T-helper 2 cell (primary cell): ENCODE measurements at regions not wholly inside any gene's neighbourhood (a gene's known extent, or its start where the extent isn't known, plus 50 kb on each side); places are given as distances from the start of the nearest gene placed in this dataset.
"Not testable (repeated sequence)": the region's sequence is repeated elsewhere in the genome, so short reads cannot be mapped to it uniquely, and the experiment has no call there.

Experiments
- DNase-seq, 5 experiments: peaks; one replicate each; pipeline versions ENCODE4 v3.0.0 to v3.0.0-alpha.2; 2012 to 2022

- no peak for DNase-seq
Observed at GRCh38 chr13:97520061-97520460, 86.1 kb downstream of the RAP2A start.

DNA sequence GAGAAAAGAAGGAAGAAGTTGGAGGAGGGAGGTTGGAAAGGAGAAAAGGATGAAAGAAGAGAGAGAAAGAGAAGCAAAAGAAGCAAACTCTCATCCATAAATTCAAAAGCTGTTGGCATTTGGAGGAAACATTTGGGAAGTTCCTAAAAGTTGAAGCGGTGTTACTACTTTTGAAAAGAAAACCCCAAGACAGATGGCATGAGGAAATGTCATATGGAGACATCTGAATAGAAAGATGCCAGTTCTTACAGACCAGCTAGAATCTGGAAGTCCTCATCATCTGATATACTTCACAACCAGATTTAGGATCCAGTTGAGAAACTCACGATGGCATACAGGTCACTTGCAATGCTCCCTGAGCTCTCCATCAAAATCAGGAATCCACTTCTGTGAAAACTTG is 86.9 kb downstream of the RAP2A start:
- no peak for DNase-seq

GRCh38 chr13:97521726-97522125 is 87.8 kb downstream of the RAP2A start:
- no peak for DNase-seq

DNA sequence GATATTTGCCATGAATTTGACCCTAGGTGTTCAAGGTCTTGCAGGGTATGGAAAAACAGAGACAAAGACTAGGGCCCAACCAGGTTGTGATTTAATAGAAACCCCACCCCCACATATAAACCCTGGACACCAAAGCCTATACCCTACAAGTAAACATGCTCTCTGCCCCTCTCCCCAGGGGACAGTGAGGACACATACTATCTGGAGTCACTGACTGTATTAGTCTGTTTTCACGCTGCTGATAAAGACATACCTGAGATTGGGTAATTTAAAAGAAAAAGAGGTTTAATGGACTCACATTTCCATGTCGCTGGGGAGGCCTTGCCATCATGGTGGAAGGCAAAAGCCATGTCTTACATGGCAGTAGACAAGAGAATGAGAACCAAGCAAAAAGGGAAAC is 88.3 kb downstream of the RAP2A start:
- DNase-seq: no peak

GRCh38 chr13:97526556-97526955 is 92.6 kb downstream of the RAP2A start:
- no peak for DNase-seq

DNA sequence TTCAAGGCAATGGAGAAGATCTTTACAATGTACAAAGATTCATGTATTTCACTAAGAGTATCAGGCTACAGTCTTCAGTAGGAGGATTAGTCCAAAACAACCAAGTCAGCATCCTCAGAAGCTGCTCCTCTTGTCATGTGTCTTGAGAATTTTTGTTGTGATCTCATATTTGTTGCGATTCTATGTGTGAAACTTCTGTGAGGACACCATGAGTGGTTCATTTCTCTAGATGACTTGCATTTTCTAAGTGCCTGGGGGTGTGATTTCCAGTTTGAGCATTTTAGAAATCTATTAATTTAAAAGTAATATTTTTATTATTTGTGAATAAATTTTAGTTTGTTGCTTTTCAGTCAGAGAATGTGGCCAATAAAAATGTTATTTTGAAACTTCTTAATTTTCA is 94.5 kb downstream of the RAP2A start:
- no peak for DNase-seq

DNA sequence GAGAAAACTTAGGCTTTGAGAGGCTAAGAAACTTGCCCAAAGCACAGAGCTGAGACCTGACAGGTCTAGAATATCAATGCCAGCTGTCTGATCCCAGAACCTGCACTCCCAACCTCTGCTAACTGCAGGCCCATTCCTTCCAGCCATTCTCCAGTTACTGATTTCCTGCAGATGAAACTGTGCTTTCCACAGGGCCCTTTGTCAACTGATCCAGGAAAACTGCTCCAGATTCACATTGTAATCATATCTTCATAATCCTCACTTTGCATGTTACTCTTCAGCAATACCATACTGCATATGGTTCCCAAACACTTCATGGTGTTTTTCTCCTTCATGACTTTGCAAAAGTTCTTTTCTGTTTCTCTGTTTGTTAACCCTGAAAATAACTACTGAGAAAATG is 100.6 kb downstream of the RAP2A start:
- DNase-seq: no peak

DNA sequence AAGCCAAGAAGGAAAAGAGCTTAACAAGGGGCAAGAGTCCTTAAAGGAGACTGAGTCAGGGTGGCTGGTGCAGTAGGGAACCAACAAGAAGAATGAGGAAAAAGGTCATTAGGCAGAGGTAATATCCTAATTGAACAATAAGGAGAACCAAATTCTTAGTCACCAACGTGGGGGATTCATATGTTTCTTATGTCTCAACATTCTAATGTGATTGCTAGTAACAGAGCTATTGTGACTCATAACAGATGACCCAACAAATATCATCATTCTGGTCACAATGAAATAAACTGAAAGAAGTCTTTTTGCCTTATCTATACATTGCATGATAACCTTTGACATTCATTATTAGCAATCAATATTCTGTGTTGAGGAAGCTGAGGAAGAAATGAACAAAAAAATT is 101.6 kb downstream of the RAP2A start:
- no peak for DNase-seq

DNA sequence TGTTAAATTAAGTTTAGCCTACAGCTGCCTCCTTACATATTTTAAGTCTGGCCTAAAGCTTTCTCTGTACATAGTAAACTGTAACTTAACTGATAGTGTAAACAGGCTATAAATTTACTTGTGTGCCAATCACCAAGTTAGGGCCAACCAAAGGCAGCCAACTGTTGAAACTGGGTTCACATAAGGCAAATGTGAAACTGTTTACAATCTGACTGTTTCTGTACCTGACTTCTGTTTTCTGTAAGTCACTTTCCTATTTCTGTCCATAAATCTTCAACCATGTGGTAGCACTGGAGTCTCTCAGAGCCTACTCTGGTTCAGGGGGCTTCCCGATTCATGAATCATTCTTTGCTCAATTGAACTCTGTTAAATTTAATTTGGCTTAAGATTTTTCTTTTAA is 103.1 kb downstream of the RAP2A start:
- DNase-seq: no peak

GRCh38 chr13:97538203-97538602 is 104.2 kb downstream of the RAP2A start:
- DNase-seq: no peak

GRCh38 chr13:97539651-97540610 is 106.0 kb downstream of the RAP2A start:
- no peak for DNase-seq

- no peak for DNase-seq
Observed at GRCh38 chr13:97540696-97541095, 106.7 kb downstream of the RAP2A start.

DNA sequence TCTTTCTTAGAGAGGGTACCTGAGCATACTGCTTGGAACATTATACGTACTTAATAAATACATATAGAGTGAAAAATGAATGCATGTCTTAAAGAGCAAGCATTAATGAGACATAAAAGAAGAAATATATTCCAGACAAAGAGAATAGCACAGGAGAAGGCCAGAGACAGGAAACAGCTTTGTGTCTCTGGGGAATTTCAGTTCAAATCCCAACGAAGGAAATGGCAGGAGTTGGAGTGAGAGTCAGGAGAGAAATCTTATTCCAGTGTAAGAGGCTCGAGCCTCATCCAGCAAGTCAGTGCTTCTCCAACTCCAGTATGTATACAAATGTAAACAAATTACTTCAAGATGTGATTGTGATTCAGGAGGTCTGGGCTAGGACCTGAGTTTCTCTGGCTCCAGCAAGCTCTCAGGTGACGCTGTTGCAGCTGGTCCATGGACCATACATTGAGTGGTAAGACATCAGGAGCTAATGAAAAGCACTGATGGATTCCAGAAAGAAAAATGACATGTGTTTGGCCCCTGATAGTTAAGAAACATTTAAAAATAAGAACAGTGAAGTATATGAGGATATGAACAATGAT is 108.2 kb downstream of the RAP2A start:
- DNase-seq: no peak

GRCh38 chr13:97544031-97544765 is 110.2 kb downstream of the RAP2A start:
- DNase-seq: no peak

DNA sequence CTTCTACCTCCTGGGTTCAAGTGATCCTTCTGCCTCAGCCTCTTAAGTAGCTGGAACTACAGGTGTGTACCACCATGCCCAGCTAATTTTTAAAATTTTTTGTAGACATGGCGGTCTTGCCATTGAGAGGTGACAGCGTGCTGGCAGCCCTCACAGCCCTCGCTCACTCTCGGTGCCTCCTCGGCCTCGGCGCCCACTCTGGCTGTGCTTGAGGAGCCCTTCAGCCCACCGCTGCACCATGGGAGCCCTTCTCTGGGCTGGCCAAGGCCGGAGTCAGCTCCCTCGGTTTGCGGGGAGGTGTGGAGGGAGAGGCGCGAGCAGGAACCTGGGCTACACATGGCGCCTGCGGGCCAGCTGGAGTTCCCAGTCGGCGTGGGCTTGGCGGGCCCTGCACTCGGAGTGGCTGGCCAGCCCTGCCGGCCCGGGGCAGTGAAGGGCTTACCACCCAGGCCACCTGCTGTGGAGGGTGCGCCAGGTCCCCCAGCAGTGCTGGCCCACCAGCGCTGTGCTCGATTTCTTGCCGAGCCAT is 111.1 kb downstream of the RAP2A start:
- not testable (repeated sequence) for DNase-seq

DNA sequence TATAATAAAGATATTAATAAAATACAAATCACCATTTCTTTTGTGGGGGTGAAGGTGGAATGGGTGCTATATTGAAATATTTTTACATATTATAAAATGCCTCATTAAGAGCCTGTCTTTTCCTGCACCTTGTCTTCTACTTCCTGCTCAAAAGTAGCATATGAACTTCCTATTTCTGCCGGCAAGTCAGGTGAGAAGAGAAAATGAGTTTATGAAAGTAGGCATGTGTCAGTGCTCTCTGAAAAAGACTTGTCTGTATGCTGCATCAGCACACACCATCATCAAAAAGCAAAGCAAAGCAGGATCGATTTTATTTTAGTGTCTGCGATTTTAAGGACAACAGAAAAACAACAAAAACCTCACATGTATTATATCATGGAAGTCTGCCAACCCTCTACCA is 114.2 kb downstream of the RAP2A start:
- DNase-seq: no peak

DNA sequence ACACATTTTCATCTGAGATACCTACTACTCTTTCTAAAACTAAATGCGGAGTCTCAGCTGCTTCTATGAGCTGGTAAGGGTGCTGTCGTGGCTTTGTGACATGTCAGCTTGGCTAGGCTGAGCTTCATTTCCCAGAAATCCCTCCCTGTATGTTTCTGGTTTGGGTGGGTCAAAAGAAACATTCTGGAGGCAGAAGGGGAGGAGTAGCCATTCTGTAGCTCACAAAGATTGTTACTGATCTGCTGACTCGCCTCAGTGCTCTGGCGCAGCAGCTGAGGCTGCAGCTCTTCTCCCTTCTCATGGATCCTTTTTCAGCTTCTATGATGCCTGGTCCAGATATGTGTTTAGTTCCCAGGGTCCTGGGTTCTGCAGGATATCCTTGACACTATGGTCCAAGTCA is 114.7 kb downstream of the RAP2A start:
- DNase-seq: no peak

GRCh38 chr13:97549201-97549600 is 115.2 kb downstream of the RAP2A start:
- no peak for DNase-seq

DNA sequence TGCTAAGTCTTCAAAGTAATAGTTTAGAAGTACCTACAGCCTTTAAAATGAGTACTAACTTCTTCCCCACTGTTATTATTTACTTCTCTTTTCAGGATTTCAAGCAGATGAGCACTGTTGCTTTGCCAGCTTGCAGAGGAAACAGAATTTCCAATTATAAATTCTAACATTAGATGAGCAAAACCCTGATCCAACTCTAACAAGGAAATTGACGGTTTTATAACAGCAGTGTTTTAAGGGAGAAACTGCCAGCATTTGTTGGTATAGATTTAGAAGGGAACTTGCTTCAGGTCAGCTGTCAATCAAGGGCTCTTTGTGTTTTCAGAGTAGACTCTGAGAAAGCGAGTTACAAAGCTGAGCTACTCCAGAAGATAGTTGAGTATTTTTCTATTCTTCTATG is 120.5 kb downstream of the RAP2A start:
- no peak for DNase-seq

GRCh38 chr13:97555034-97555433 is 121.1 kb downstream of the RAP2A start:
- no peak for DNase-seq

GRCh38 chr13:97559030-97559429 is 125.1 kb downstream of the RAP2A start:
- no peak for DNase-seq

DNA sequence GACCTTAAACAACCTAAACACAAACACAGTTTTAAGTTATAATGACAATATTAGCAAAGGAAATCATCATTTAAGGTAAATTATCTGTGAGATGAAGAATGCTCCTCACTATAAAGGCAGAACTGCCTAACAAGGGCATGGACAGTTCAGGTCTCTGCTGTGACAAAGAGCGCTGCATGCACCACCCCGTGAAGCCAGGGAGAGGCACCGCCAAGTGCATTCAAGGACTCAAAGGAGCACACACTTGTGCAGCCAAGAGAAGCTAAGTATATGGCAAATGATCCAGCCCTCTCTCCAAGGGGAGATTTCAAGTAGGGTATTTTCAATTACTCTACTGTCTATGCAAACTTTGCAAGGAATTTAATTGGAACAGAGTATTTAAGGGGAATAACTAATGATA is 126.0 kb downstream of the RAP2A start:
- DNase-seq: no peak

DNA sequence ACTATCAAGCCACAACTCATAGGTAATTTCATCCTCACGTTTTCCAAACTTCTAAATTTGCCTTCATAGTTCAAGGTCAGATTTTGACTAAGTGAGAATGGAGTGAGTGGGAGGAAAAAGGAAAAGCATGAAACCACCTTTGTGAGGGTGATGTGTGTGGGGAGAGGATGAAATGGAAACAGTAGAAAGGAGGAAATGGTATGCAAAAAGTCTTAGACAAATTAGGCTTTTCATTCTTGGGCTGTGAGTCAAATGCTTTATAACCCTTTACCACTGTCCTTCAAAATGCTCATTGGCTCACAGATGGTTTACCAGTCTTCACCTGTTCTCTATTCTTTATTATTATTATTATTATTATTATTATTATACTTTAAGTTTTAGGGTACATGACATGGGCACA is 127.2 kb downstream of the RAP2A start:
- DNase-seq: no peak
